WI38 (cell line): ENCODE measurements at regions not wholly inside any gene's neighbourhood (a gene's known extent, or its start where the extent isn't known, plus 50 kb on each side); places are given as distances from the start of the nearest gene placed in this dataset.

Experiments used
- H3K4me3 ChIP-seq: 2 replicates; pipeline ENCODE4 v1.5.1; 2011; ENCODE audit warnings: low read depth, mild to moderate bottlenecking, control low read depth, low read length
- CTCF ChIP-seq: IDR thresholded peaks from 2 replicates; pipeline ENCODE4 v1.5.1; 2012; ENCODE audit warnings: low read depth, mild to moderate bottlenecking, control low read depth, low read length

GRCh38 chr4:83873996-83874395 is 338.1 kb downstream of the GPAT3 start:
- TF ChIP-seq CTCF, result no peak
- no peak overlapping the region for H3K4me3 ChIP-seq

- no peak overlapping the region for H3K4me3 ChIP-seq
- TF ChIP-seq CTCF, result no peak
Observed at GRCh38 chr4:83870328-83870950, 334.5 kb downstream of the GPAT3 start.

GRCh38 chr4:83866834-83867621 is 331.1 kb downstream of the GPAT3 start:
- TF ChIP-seq CTCF, result no peak
- no peak overlapping the region for H3K4me3 ChIP-seq

- TF ChIP-seq CTCF, result no peak
- H3K4me3 ChIP-seq, result no peak overlapping the region
Observed at GRCh38 chr4:83865417-83866150, 329.7 kb downstream of the GPAT3 start.

DNA sequence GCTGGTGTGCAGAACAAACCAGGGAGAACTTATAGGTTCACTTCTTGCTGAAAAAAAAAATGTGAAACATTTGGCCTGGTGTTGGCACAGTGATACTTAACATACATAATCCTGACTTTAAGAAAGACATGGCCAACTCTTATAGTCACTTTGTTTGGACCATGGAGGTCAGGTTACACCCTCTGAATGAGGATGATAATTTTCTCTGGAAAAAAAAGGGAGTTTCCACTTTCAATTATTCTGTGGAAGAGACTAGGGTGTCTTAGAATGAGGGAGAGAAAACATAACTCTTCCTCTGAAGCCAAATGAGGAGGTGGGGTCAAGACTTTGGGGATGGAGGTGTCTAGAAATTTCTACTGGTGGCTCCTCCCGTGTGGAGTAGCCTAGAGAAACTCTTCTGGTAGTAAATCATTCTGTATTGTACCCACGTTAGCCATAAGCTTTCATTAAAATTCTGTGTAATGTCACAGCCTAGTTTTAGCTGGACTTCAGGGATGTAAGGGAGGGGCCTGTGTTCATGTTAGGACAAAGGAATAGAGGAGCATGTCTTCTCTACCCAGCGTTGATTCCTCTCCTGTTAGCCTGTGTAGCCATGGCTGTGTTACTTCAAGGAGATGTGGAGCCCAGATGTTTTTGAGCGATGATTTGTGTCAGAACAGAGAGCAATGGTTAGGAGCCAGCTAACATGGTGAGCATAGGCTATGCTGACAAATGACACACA is 328.3 kb downstream of the GPAT3 start:
- H3K4me3 ChIP-seq, result no peak overlapping the region
- TF ChIP-seq CTCF, result no peak

DNA sequence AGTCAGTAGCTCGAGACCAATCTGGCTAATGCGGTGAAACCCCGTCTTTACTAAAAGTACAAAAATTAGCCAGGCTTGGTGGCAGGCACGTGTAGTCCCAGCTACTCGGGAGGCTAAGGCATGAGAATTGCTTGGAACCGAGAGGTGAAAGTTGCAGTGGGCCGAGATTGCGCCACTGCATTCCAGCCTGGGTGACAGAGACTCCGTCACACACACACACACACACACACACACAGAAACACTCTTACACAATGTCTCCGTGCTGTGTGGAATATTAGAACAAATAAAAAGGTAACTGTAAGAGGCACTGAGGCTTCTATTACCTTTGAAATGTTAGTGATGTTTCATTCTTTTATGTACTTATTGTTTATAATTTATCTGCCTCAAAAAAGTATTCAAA is 326.6 kb downstream of the GPAT3 start:
- H3K4me3 ChIP-seq, result no peak overlapping the region
- TF ChIP-seq CTCF, result no peak
